Esophagus muscularis mucosa (tissue), 3 donors: ENCODE measurements at regions not wholly inside any gene's neighbourhood (a gene's known extent, or its start where the extent isn't known, plus 50 kb on each side); places are given as distances from the start of the nearest gene placed in this dataset.

Experiments used
- CTCF ChIP-seq, 3 experiments: fragments of 200-600 bp in 2 of 3; fragments of 450-650 bp in 1 of 3; sonication (generic) in 2 of 3; IDR thresholded peaks; one replicate each; pipeline ENCODE4 v1.5.1; 2017 to 2019; ENCODE audit warnings: antibody characterized with exemption in 3 of 3, mild to moderate bottlenecking in 2 of 3, moderate library complexity in 1 of 3
- POLR2AphosphoS5 ChIP-seq, 2 donors: sonication (generic); formaldehyde crosslinking; IDR thresholded peaks; one replicate each; pipeline ENCODE4 v1.6.1; 2017; ENCODE audit warnings: antibody characterized with exemption in 2 of 2

- TF ChIP-seq POLR2AphosphoS5 (IDR thresholded peaks at IDR 0.05) (no peak), CTCF (IDR thresholded peaks at IDR 0.05) (no peak)
Observed at GRCh38 chr4:96916711-96917110, 1076.8 kb downstream of the PDHA2 start.
